Stomach (tissue), 8 donors: ENCODE measurements at regions not wholly inside any gene's neighbourhood (a gene's known extent, or its start where the extent isn't known, plus 50 kb on each side); places are given as distances from the start of the nearest gene placed in this dataset.

Experiments used
- DNase-seq, 2 donors: peaks; one replicate each; pipeline versions ENCODE4 v3.0.0 to v3.0.0-alpha.2; 2013 to 2019
- H3K27ac ChIP-seq, 5 donors: fragments of 200-600 bp in 4 of 5; sonication (generic) in 4 of 5; one replicate each; pipeline ENCODE4 v1.5.1; 2013 to 2019; ENCODE audit warnings: mild to moderate bottlenecking in 1 of 5, moderate library complexity in 1 of 5
- H3K27me3 ChIP-seq, 3 donors: fragments of 200-600 bp; sonication (generic); one replicate each; pipeline ENCODE4 v1.5.1; 2017 to 2019; ENCODE audit warnings: mixed run types in 1 of 3
- H3K36me3 ChIP-seq, 4 donors: fragments of 200-600 bp; sonication (generic); 1 replicate in 3 of 4; 2 replicates in 1 of 4; pipeline ENCODE4 v1.5.1; 2016 to 2019
- H3K4me1 ChIP-seq, 4 donors: fragments of 200-600 bp; sonication (generic); one replicate each; pipeline ENCODE4 v1.5.1; 2016 to 2019
- H3K4me3 ChIP-seq, 4 donors: fragments of 200-600 bp; sonication (generic) in 3 of 4; one replicate each; pipeline ENCODE4 v1.5.1; 2016 to 2019; ENCODE audit warnings: mild to moderate bottlenecking in 1 of 4
- H3K9me3 ChIP-seq, 4 donors: fragments of 200-600 bp; sonication (generic); one replicate each; pipeline ENCODE4 v1.5.1; 2016 to 2019
- EP300 ChIP-seq: sonication (generic); formaldehyde crosslinking; IDR thresholded peaks from one replicate; pipeline ENCODE4 v1.6.1; 2017; ENCODE audit warnings: antibody characterized with exemption
- POLR2A ChIP-seq, 4 donors: fragments of 450-650 bp; IDR thresholded peaks; one replicate each; pipeline ENCODE4 v1.6.1; 2016; ENCODE audit warnings: antibody characterized with exemption in 4 of 4, control low read depth in 2 of 4, mild to moderate bottlenecking in 1 of 4, moderate library complexity in 1 of 4
- POLR2AphosphoS5 ChIP-seq, 3 donors: sonication (generic); formaldehyde crosslinking; IDR thresholded peaks; one replicate each; pipeline ENCODE4 v1.6.1; 2016; ENCODE audit warnings: antibody characterized with exemption in 3 of 3
- WGBS, 5 donors: extraction: QIAGEN DNeasy Blood & Tissue Kit in 3 of 5; methylation state at CpG; one replicate each; pipeline versions ENCODE4 v1.1.5 to v1.1.7; 2013 to 2018; 5-methylcytosine and 5-hydroxymethylcytosine counted together
- intact Hi-C: fragments of 100-400 bp; cut with DNase I; formaldehyde crosslinking; loops from one replicate; pipeline ENCODE4 v1.15.1; 2023; ENCODE audit warnings: low total_unique reads
- TF ChIP-seq, protein P1 (sequence below), 7 experiments: fragments of 450-650 bp in 4 of 7; fragments of 200-600 bp in 3 of 7; sonication (generic) in 3 of 7; IDR thresholded peaks; one replicate each; pipeline ENCODE4 v1.5.1; 2016 to 2019; ENCODE audit warnings: antibody characterized with exemption in 7 of 7, control low read depth in 2 of 7, mild to moderate bottlenecking in 1 of 7
- donor health status: healthy with polysubstance abuse.
- donor health status: Bipolar disorder and iron deficiency.
- donor health status: healthy.

DNA sequence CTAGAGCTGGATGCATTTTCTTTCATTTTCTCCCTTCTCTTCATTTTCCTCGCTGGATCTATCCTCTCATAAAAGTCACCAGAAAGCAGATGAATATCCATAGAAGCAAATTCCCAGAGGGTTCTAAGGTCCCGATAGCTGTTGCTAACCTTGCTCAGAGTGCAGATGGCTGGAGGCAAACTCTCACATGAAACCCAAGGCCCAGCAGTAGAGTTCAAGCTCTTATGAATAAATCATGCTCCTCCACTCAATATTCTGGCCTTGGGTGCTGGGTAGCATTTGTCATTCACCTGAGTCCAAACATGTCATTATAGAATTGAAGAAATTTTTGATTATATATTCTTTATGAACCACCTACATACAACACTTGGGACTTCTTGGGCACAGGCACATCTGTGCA, 539.7 kb upstream of the MARCKS start:
- DNase-seq, result no peak
- no peaks in the 10 kb centered on the region for H3K36me3 ChIP-seq
- no peaks in the 10 kb centered on the region for H3K27me3 ChIP-seq
- H3K4me1 ChIP-seq, result no peaks in the 10 kb centered on the region
- TF ChIP-seq POLR2AphosphoS5 (IDR thresholded peaks at IDR 0.05) (no peak), EP300 (no peak), POLR2A (IDR thresholded peaks at IDR 0.05) (no peak)
- TF ChIP-seq, protein P1, sequence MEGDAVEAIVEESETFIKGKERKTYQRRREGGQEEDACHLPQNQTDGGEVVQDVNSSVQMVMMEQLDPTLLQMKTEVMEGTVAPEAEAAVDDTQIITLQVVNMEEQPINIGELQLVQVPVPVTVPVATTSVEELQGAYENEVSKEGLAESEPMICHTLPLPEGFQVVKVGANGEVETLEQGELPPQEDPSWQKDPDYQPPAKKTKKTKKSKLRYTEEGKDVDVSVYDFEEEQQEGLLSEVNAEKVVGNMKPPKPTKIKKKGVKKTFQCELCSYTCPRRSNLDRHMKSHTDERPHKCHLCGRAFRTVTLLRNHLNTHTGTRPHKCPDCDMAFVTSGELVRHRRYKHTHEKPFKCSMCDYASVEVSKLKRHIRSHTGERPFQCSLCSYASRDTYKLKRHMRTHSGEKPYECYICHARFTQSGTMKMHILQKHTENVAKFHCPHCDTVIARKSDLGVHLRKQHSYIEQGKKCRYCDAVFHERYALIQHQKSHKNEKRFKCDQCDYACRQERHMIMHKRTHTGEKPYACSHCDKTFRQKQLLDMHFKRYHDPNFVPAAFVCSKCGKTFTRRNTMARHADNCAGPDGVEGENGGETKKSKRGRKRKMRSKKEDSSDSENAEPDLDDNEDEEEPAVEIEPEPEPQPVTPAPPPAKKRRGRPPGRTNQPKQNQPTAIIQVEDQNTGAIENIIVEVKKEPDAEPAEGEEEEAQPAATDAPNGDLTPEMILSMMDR (IDR thresholded peaks at IDR 0.05), result no peak
- WGBS, 5 donors, result 92 to 100% (median 98%) methylated on average over 2 of the region's 2 CpGs
- H3K27ac ChIP-seq, result no peak overlapping the region
- no peaks in the 10 kb centered on the region for H3K9me3 ChIP-seq
- intact Hi-C loops, result no loop called here
- H3K4me3 ChIP-seq, result no peak overlapping the region

DNA sequence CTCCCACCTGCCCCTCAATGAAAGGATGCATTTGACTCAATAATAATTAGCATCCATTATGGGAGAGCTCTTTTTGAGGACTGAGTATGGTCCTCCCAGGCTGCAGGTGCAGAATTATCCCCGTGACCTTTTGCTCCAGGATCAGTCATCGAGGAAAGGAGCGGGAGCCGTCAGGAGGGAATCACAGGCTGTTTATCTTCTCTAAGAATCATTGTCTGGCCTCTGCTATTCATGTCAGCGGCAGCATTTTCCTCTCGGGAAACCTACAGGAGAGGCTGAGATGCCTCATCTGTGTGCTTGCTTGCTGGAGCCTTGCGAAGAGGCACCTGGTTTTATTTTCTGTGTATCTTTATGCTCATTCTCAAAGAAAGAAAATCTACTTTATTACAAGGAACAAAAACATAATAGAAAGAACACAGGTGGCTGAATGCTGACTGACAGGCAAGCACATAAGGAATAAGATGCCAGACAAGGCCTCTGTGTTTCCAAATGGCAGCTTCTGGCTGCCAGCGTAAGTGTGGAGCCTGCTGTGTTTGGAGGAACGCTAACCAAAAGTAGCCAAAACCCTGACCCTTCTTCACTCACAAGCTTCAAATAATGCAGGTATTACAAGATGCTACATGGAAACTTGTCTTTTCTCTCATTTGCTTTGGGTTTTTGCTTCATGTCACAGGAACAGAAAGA, 539.1 kb upstream of the MARCKS start:
- no peaks in the 10 kb centered on the region for H3K27me3 ChIP-seq
- TF ChIP-seq, protein P1 (IDR thresholded peaks at IDR 0.05), result no peak
- TF ChIP-seq POLR2AphosphoS5 (IDR thresholded peaks at IDR 0.05) (no peak), EP300 (no peak), POLR2A (IDR thresholded peaks at IDR 0.05) (no peak)
- intact Hi-C loops, result no loop called here
- no peaks in the 10 kb centered on the region for H3K4me1 ChIP-seq
- H3K27ac ChIP-seq, result no peak overlapping the region
- 78 to 86% (median 84%) methylated on average over 9 of the region's 9 CpGs for WGBS, 5 donors
- peak in 1 of 2 donors; percentile 18 for DNase-seq
- no peaks in the 10 kb centered on the region for H3K36me3 ChIP-seq
- no peak overlapping the region for H3K4me3 ChIP-seq
- H3K9me3 ChIP-seq, result no peaks in the 10 kb centered on the region

DNA sequence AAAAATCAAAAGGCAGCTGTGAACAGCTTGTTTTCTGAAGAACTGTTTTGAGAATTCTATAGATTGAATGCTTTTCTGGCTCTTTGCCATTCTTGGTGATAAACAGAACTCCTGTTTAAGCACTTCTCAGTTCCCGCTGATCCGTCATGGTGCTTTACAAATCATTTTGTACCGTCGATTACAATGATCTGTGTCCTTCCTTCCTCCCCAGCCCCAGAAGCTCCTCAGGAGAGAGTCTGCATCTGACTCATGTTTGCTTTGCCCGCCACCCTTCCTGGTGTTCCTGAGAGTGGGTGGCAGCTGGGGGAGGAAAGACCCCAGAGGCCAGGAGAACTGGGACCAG, 538.6 kb upstream of the MARCKS start:
- intact Hi-C loops, result no loop called here
- DNase-seq, result peak in 1 of 2 donors; percentile 21
- WGBS, 5 donors, result 48 to 57% (median 52%) methylated on average over 5 of the region's 5 CpGs

DNA sequence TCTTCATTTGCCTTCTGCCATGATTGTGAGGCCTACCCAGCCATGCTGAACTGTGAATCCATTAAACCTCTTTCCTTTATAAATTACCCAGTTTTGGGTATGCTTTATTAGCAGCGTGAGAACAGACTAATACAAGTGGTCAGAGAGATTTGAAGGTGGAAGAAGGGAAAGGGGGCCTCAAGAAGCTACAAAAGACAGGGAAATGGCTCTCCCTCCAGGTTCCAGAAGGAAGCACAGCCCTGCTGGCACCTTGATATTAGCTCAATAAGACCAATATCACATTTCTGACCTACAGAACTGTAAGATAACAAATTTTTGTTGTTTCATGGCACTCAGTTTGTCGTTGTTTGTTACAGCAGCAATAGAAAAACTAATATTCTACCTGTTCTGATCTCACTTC, 536.5 kb upstream of the MARCKS start:
- Histone ChIP-seq H3K36me3 (no peaks in the 10 kb centered on the region), H3K4me1 (no peaks in the 10 kb centered on the region), H3K4me3 (no peak overlapping the region), H3K27ac (no peak overlapping the region), H3K27me3 (no peaks in the 10 kb centered on the region), H3K9me3 (no peaks in the 10 kb centered on the region)
- 91 to 95% (median 94%) methylated on average over 2 of the region's 2 CpGs for WGBS, 5 donors
- no peak for DNase-seq
- intact Hi-C loops, result no loop called here
- TF ChIP-seq EP300 (no peak), POLR2A (IDR thresholded peaks at IDR 0.05) (no peak)
- TF ChIP-seq, protein P1 (IDR thresholded peaks at IDR 0.05), result no peak

More for the DNA sequence above, 538.6 kb upstream of the MARCKS start:
- no peaks in the 10 kb centered on the region for H3K9me3 ChIP-seq
- H3K36me3 ChIP-seq, result no peaks in the 10 kb centered on the region
- H3K4me3 ChIP-seq, result no peak overlapping the region
- H3K4me1 ChIP-seq, result no peaks in the 10 kb centered on the region
- no peaks in the 10 kb centered on the region for H3K27me3 ChIP-seq
- H3K27ac ChIP-seq, result no peak overlapping the region
- no peak for TF ChIP-seq POLR2AphosphoS5 (IDR thresholded peaks at IDR 0.05)
- no peak for TF ChIP-seq EP300
- no peak for TF ChIP-seq POLR2A (IDR thresholded peaks at IDR 0.05)
- TF ChIP-seq, protein P1 (IDR thresholded peaks at IDR 0.05), result no peak
